Activated CD8-positive, alpha-beta T cell treated with anti-CD3 and anti-CD28 coated beads for 36 hours (primary cell): ENCODE measurements at regions not wholly inside any gene's neighbourhood (a gene's known extent, or its start where the extent isn't known, plus 50 kb on each side); places are given as distances from the start of the nearest gene placed in this dataset.
"Not testable (repeated sequence)": the region's sequence is repeated elsewhere in the genome, so short reads cannot be mapped to it uniquely, and the experiment has no call there.

ENCODE experiments used
- ATAC-seq: fragments of 200-7000 bp; cut with Tn5 transposase; one replicate; pipeline ENCODE4 v1.10.0; 2021; ENCODE audit warnings: mild to moderate bottlenecking, moderate library complexity
- CTCF ChIA-PET: fragments of 350-600 bp; sonication (Branson Sonifier 250); formaldehyde crosslinking; loops from one replicate; lab custom pipeline; 2021; ENCODE audit warnings: antibody characterized with exemption; lab: Charles Lee
- POLR2A ChIA-PET: fragments of 350-600 bp; sonication (Branson Sonifier 250); formaldehyde crosslinking; loops from one replicate; lab custom pipeline; 2021; ENCODE audit warnings: antibody characterized with exemption; lab: Charles Lee
- DNase-seq: peaks from one replicate; pipeline ENCODE4 v3.0.0-alpha.2; 2020
- H3K27ac Mint-ChIP-seq: one replicate; pipeline ENCODE4 v1.8.0; 2021; ENCODE audit warnings: mild to moderate bottlenecking, mixed read lengths
- H3K27me3 Mint-ChIP-seq: one replicate; pipeline ENCODE4 v1.8.0; 2021; ENCODE audit warnings: mixed read lengths
- H3K36me3 Mint-ChIP-seq: one replicate; pipeline ENCODE4 v1.8.0; 2021; ENCODE audit warnings: low read depth, mixed read lengths
- H3K4me1 Mint-ChIP-seq: one replicate; pipeline ENCODE4 v1.8.0; 2021; ENCODE audit warnings: low read depth, mixed read lengths
- H3K4me3 Mint-ChIP-seq: one replicate; pipeline ENCODE4 v1.8.0; 2021; ENCODE audit warnings: mild to moderate bottlenecking, moderate library complexity, mixed read lengths
- H3K9me3 Mint-ChIP-seq: one replicate; pipeline ENCODE4 v1.8.0; 2021; ENCODE audit warnings: mixed read lengths
- CTCF ChIP-seq: fragments of 200-600 bp; IDR thresholded peaks from one replicate; pipeline ENCODE4 v1.8.0; 2022; ENCODE audit warnings: antibody characterized with exemption, mild to moderate bottlenecking
- intact Hi-C: fragments of 100-400 bp; cut with micrococcal nuclease; formaldehyde crosslinking; loops from one replicate; pipeline ENCODE4 v1.10.0; 2022

GRCh38 chr3:84727616-84728015 is 231.2 kb upstream of the CADM2 start:
- H3K4me3 Mint-ChIP-seq = no peak overlapping the region
- no peaks in the 10 kb centered on the region for H3K36me3 Mint-ChIP-seq
- no peak overlapping the region for H3K27ac Mint-ChIP-seq
- POLR2A ChIA-PET = no interaction called here
- H3K9me3 Mint-ChIP-seq = peaks cover 11% of the 10 kb centered on the region
- intact Hi-C loops = no loop called here
- CTCF ChIA-PET = no interaction called here
- TF ChIP-seq CTCF = no peak
- DNase-seq (no peak), ATAC-seq (no peak)
- no peaks in the 10 kb centered on the region for H3K4me1 Mint-ChIP-seq
- H3K27me3 Mint-ChIP-seq = no peaks in the 10 kb centered on the region

- H3K27me3 Mint-ChIP-seq, CTCF ChIA-PET, H3K4me1 Mint-ChIP-seq, H3K27ac Mint-ChIP-seq, H3K36me3 Mint-ChIP-seq, DNase-seq, H3K4me3 Mint-ChIP-seq, ATAC-seq, POLR2A ChIA-PET, intact Hi-C loops, H3K9me3 Mint-ChIP-seq: not testable (repeated sequence)
These were observed 224.1 kb upstream of the CADM2 start for GRCh38 chr3:84734731-84735130.

GRCh38 chr3:84738086-84738485 is 220.7 kb upstream of the CADM2 start:
- intact Hi-C loops = no loop called here
- Mint-ChIP-seq H3K4me3 (no peak overlapping the region), H3K36me3 (no peaks in the 10 kb centered on the region), H3K27me3 (no peaks in the 10 kb centered on the region), H3K9me3 (peaks cover 2% of the 10 kb centered on the region), H3K27ac (no peak overlapping the region), H3K4me1 (no peaks in the 10 kb centered on the region)
- ChIA-PET CTCF (no interaction called here), POLR2A (no interaction called here)
- no peak for TF ChIP-seq CTCF
- DNase-seq (no peak), ATAC-seq (no peak)

GRCh38 chr3:84742915-84743425 is 215.8 kb upstream of the CADM2 start:
- no peak for TF ChIP-seq CTCF
- no peak for DNase-seq
- ATAC-seq = no peak
- intact Hi-C loops = no loop called here
- POLR2A ChIA-PET = no interaction called here
- no peaks in the 10 kb centered on the region for H3K36me3 Mint-ChIP-seq
- no peaks in the 10 kb centered on the region for H3K9me3 Mint-ChIP-seq
- CTCF ChIA-PET = no interaction called here
- H3K27ac Mint-ChIP-seq = no peak overlapping the region
- no peak overlapping the region for H3K4me3 Mint-ChIP-seq
- no peaks in the 10 kb centered on the region for H3K4me1 Mint-ChIP-seq
- H3K27me3 Mint-ChIP-seq = no peaks in the 10 kb centered on the region

GRCh38 chr3:84744130-84744529 is 214.7 kb upstream of the CADM2 start:
- DNase-seq = no peak
- Mint-ChIP-seq H3K27me3 (no peaks in the 10 kb centered on the region), H3K36me3 (no peaks in the 10 kb centered on the region), H3K4me1 (no peaks in the 10 kb centered on the region), H3K27ac (no peak overlapping the region), H3K4me3 (no peak overlapping the region), H3K9me3 (no peaks in the 10 kb centered on the region)
- POLR2A ChIA-PET = no interaction called here
- CTCF ChIA-PET = no interaction called here
- ATAC-seq = no peak
- intact Hi-C loops = no loop called here
- no peak for TF ChIP-seq CTCF

- DNase-seq (no peak), ATAC-seq (no peak)
- intact Hi-C loops = no loop called here
- TF ChIP-seq CTCF = no peak
- H3K4me3 Mint-ChIP-seq = no peak overlapping the region
- no peak overlapping the region for H3K27ac Mint-ChIP-seq
- H3K4me1 Mint-ChIP-seq = no peaks in the 10 kb centered on the region
- no peaks in the 10 kb centered on the region for H3K36me3 Mint-ChIP-seq
- peaks cover 3% of the 10 kb centered on the region for H3K9me3 Mint-ChIP-seq
- ChIA-PET POLR2A (no interaction called here), CTCF (no interaction called here)
- no peaks in the 10 kb centered on the region for H3K27me3 Mint-ChIP-seq
These were observed 202.9 kb upstream of the CADM2 start for GRCh38 chr3:84755860-84756259.
